ENCODE measurements at regions not wholly inside any gene's neighbourhood (a gene's known extent, or its start where the extent isn't known, plus 50 kb on each side); places are given as distances from the start of the nearest gene placed in this dataset.

DNA sequence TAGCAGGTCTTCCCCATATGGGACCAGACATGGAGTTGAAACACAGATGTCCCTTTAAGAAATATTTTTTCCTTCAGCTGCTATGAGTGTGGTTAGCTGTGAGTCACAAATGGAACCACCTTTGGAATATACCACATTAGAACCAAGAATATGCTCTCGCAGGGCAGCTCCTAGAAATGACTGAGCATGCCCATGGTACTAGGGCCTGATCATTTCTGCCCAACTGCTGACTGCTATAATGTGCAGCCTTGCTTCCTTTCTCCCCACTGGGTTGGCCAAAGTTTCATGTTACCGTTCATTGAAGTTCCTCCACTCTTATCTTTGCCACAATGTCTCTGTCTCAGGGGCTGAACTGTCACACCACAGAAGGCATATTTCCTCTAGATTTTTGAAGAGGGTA lies 1074.6 kb downstream of the FLRT2 start:
- TF ChIP-seq EP300 (IDR thresholded peaks at IDR 0.05) (no peak), POLR2A (IDR thresholded peaks at IDR 0.05; ENCODE audit: low read depth) (no peak), POLR2AphosphoS5 (IDR thresholded peaks at IDR 0.05) (no peak)
- TF ChIP-seq, protein P1, sequence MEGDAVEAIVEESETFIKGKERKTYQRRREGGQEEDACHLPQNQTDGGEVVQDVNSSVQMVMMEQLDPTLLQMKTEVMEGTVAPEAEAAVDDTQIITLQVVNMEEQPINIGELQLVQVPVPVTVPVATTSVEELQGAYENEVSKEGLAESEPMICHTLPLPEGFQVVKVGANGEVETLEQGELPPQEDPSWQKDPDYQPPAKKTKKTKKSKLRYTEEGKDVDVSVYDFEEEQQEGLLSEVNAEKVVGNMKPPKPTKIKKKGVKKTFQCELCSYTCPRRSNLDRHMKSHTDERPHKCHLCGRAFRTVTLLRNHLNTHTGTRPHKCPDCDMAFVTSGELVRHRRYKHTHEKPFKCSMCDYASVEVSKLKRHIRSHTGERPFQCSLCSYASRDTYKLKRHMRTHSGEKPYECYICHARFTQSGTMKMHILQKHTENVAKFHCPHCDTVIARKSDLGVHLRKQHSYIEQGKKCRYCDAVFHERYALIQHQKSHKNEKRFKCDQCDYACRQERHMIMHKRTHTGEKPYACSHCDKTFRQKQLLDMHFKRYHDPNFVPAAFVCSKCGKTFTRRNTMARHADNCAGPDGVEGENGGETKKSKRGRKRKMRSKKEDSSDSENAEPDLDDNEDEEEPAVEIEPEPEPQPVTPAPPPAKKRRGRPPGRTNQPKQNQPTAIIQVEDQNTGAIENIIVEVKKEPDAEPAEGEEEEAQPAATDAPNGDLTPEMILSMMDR (IDR thresholded peaks at IDR 0.05): no peak
